ENCODE measurements at regions not wholly inside any gene's neighbourhood (a gene's known extent, or its start where the extent isn't known, plus 50 kb on each side); places are given as distances from the start of the nearest gene placed in this dataset.

DNA sequence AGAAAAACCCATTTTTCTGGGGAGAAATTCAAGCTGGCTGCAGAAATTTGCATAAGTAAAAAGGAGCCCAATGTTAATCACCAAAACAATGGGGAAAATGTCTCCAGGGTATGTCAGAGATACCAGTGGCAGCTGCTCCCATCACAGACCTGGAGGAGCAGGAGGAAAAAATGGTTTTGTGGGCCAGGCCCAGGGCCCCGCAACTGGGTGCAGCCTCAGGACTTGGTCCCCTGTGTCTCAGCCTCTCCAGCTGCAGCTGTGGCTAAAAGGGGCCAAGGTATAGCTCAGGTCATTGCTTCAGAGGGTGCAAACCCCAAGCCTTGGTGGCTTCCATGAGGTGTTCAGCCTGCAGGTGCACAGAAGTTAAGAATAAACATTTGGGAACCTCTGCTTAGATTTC lies 536.4 kb upstream of the FRG1 start:
- TF ChIP-seq EP300 (IDR thresholded peaks at IDR 0.05) (no peak), POLR2A (IDR thresholded peaks at IDR 0.05) (no peak)
- TF ChIP-seq, protein P1, sequence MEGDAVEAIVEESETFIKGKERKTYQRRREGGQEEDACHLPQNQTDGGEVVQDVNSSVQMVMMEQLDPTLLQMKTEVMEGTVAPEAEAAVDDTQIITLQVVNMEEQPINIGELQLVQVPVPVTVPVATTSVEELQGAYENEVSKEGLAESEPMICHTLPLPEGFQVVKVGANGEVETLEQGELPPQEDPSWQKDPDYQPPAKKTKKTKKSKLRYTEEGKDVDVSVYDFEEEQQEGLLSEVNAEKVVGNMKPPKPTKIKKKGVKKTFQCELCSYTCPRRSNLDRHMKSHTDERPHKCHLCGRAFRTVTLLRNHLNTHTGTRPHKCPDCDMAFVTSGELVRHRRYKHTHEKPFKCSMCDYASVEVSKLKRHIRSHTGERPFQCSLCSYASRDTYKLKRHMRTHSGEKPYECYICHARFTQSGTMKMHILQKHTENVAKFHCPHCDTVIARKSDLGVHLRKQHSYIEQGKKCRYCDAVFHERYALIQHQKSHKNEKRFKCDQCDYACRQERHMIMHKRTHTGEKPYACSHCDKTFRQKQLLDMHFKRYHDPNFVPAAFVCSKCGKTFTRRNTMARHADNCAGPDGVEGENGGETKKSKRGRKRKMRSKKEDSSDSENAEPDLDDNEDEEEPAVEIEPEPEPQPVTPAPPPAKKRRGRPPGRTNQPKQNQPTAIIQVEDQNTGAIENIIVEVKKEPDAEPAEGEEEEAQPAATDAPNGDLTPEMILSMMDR (IDR thresholded peaks at IDR 0.05): no peak
